GM12878 (cell line): ENCODE measurements at regions not wholly inside any gene's neighbourhood (a gene's known extent, or its start where the extent isn't known, plus 50 kb on each side); places are given as distances from the start of the nearest gene placed in this dataset.

Source experiments
- ATAC-seq: fragments of 200-7000 bp; cut with Tn5 transposase; 3 replicates; pipeline ENCODE4 v1.9.1; 2020; ENCODE audit warnings: mild to moderate bottlenecking, moderate library complexity
- BruUV-seq: library from RNA; stranded (reverse); fragments of 400-500 nt; replicated peaks from 2 replicates; lab custom pipeline; 2021; lab: Mats Ljungman, UMichigan
- CTCF ChIA-PET: fragments of 300-600 bp; sonication (Branson Sonifier 250); formaldehyde crosslinking; extraction: SDS; loops from one replicate; lab custom pipeline; 2021; ENCODE audit warnings: inconsistent platforms; lab: Yijun Ruan, JAX
- POLR2A ChIA-PET: fragments of 350-600 bp; formaldehyde crosslinking; extraction: SDS; loops from one replicate; lab custom pipeline; 2021; ENCODE audit warnings: inconsistent platforms; lab: Charles Lee
- RAD21 ChIA-PET: fragments of 300-600 bp; sonication (Branson Sonifier 250); formaldehyde crosslinking; loops from one replicate; lab custom pipeline; 2023; ENCODE audit warnings: antibody characterized with exemption; ENCODE audit not compliant: unreplicated experiment; lab: Charles Lee
- SMC1A ChIA-PET: fragments of 300-600 bp; sonication (Branson Sonifier 250); formaldehyde crosslinking; loops from one replicate; lab custom pipeline; 2023; ENCODE audit not compliant: unreplicated experiment, uncharacterized antibody; lab: Charles Lee
- DNase-seq: peaks from one replicate; pipeline ENCODE4 v3.0.0-alpha.2; 2011; ENCODE audit warnings: low read depth, low spot score
- FAIRE-seq: peaks from 3 replicates; lab custom pipeline; 2011; peaks lifted over from hg19 to GRCh38; lab: Jason Lieb, UNC
- H2AFZ ChIP-seq: 2 replicates; pipeline ENCODE4 v1.6.0; 2011; ENCODE audit warnings: low read depth, low read length, control low read depth; ENCODE audit not compliant: control insufficient read depth
- H3K27ac ChIP-seq: 2 replicates; pipeline ENCODE4 v1.5.1; 2011; ENCODE audit warnings: control low read depth; ENCODE audit not compliant: control insufficient read depth, insufficient read depth
- H3K27me3 ChIP-seq, 2 experiments: replicated peaks in 1 of 2; 2 replicates each; pipeline versions ENCODE4 v1.6.0 to v1.6.1; 2011; ENCODE audit warnings: low read length in 1 of 2; ENCODE audit not compliant: control insufficient read depth in 2 of 2, insufficient read depth in 2 of 2
- H3K36me3 ChIP-seq, 2 experiments: 2 replicates each; pipeline ENCODE4 v1.5.1; 2011; ENCODE audit warnings: low read length in 1 of 2; ENCODE audit not compliant: control insufficient read depth in 2 of 2, insufficient read depth in 2 of 2
- H3K4me1 ChIP-seq: 2 replicates; pipeline ENCODE4 v1.6.1; 2011; ENCODE audit warnings: mild to moderate bottlenecking, low read length, moderate library complexity, mixed read lengths; ENCODE audit not compliant: control insufficient read depth, insufficient read depth
- H3K4me2 ChIP-seq: 2 replicates; pipeline ENCODE4 v1.6.0; 2011; ENCODE audit warnings: control low read depth; ENCODE audit not compliant: control insufficient read depth, insufficient read depth
- H3K4me3 ChIP-seq: fragments of 200-600 bp; sonication (generic); 2 replicates; pipeline ENCODE4 v1.5.1; 2016
- H3K79me2 ChIP-seq: 2 replicates; pipeline ENCODE4 v1.6.0; 2011; ENCODE audit warnings: low read length; ENCODE audit not compliant: control insufficient read depth, insufficient read depth
- H3K9ac ChIP-seq: 2 replicates; pipeline ENCODE4 v1.8.0; 2011; ENCODE audit warnings: low read length, control low read depth, mixed read lengths; ENCODE audit not compliant: control insufficient read depth, insufficient read depth
- H3K9me3 ChIP-seq: replicated peaks from 3 replicates; pipeline ENCODE4 v1.5.1; 2011; ENCODE audit warnings: mild to moderate bottlenecking, low read length; ENCODE audit not compliant: control insufficient read depth, insufficient read depth
- H4K20me1 ChIP-seq: 2 replicates; pipeline ENCODE4 v1.6.0; 2011; ENCODE audit not compliant: control insufficient read depth, insufficient read depth
- NFYB ChIP-seq: IDR thresholded peaks from 2 replicates; pipeline ENCODE4 v1.6.1; 2011; ENCODE audit warnings: low read depth, mild to moderate bottlenecking, low read length, improper control_type of control experiment, moderate library complexity; ENCODE audit not compliant: insufficient read depth
- RFX5 ChIP-seq: IDR thresholded peaks from 2 replicates; pipeline ENCODE4 v1.6.1; 2011; ENCODE audit warnings: low read depth, low read length, improper control_type of control experiment
- WGBS: methylation state at CpG from one replicate; pipeline ENCODE4 v1.1.6; 2016; ENCODE audit warnings: low lambda C conversion rate; ENCODE audit not compliant: insufficient replicate concordance, insufficient coverage; ENCODE audit errors: missing lambda C conversion rate; 5-methylcytosine and 5-hydroxymethylcytosine counted together
- in situ Hi-C: fragments of 300-500 bp; cut with MboI; formaldehyde crosslinking; loops from 9 replicates; pipeline ENCODE4 v1.14.3; 2018; ENCODE audit warnings: mixed read lengths
- intact Hi-C: fragments of 100-400 bp; cut with micrococcal nuclease; formaldehyde crosslinking; loops from one replicate; pipeline ENCODE4 v1.14.2; 2022; ENCODE audit not compliant: unreplicated experiment
- TF ChIP-seq, protein P1 (sequence below): IDR thresholded peaks from 2 replicates; pipeline ENCODE4 v1.6.1; 2012; ENCODE audit warnings: improper control_type of control experiment, low read depth, low read length; ENCODE audit not compliant: insufficient replicate concordance
- TF ChIP-seq, protein P2 (sequence below), 3 experiments: IDR thresholded peaks in 2 of 3; conservative IDR thresholded peaks in 1 of 3; 2 replicates each; pipeline ENCODE4 v1.5.1; 2011; ENCODE audit warnings: low read depth in 3 of 3, low read length in 3 of 3, mild to moderate bottlenecking in 3 of 3, control low read depth in 2 of 3, moderate library complexity in 2 of 3, inconsistent platforms in 1 of 3, mixed read lengths in 1 of 3; ENCODE audit not compliant: control insufficient read depth in 2 of 3, insufficient read depth in 1 of 3; ENCODE audit errors: extremely low read depth in 1 of 3
- TF ChIP-seq, protein P3 (sequence below): fragments of 450-650 bp; IDR thresholded peaks from 2 replicates; pipeline ENCODE4 v1.6.1; 2017; ENCODE audit warnings: mild to moderate bottlenecking, moderate library complexity

DNA sequence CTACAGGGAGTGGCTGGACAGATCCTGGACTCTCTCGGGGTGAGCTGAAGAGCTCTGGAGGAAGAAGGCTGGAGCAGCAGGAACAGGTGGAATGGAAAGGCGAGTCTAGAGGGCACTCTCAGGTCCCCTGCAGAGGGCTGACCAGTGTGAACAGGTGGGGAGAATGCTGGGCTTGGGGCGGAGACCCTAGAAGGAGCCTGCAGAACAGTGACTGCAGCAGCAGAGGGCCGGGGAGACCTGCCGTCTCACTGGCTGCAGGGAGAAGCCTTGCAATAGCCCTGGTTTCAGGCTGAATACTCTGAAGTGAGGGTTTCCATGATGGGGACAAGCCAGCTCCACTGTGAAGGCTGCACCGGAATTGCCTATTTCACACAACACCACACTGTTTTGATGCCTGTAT is 626.7 kb upstream of the SALL3 start (continued):
- TF ChIP-seq, protein P1, sequence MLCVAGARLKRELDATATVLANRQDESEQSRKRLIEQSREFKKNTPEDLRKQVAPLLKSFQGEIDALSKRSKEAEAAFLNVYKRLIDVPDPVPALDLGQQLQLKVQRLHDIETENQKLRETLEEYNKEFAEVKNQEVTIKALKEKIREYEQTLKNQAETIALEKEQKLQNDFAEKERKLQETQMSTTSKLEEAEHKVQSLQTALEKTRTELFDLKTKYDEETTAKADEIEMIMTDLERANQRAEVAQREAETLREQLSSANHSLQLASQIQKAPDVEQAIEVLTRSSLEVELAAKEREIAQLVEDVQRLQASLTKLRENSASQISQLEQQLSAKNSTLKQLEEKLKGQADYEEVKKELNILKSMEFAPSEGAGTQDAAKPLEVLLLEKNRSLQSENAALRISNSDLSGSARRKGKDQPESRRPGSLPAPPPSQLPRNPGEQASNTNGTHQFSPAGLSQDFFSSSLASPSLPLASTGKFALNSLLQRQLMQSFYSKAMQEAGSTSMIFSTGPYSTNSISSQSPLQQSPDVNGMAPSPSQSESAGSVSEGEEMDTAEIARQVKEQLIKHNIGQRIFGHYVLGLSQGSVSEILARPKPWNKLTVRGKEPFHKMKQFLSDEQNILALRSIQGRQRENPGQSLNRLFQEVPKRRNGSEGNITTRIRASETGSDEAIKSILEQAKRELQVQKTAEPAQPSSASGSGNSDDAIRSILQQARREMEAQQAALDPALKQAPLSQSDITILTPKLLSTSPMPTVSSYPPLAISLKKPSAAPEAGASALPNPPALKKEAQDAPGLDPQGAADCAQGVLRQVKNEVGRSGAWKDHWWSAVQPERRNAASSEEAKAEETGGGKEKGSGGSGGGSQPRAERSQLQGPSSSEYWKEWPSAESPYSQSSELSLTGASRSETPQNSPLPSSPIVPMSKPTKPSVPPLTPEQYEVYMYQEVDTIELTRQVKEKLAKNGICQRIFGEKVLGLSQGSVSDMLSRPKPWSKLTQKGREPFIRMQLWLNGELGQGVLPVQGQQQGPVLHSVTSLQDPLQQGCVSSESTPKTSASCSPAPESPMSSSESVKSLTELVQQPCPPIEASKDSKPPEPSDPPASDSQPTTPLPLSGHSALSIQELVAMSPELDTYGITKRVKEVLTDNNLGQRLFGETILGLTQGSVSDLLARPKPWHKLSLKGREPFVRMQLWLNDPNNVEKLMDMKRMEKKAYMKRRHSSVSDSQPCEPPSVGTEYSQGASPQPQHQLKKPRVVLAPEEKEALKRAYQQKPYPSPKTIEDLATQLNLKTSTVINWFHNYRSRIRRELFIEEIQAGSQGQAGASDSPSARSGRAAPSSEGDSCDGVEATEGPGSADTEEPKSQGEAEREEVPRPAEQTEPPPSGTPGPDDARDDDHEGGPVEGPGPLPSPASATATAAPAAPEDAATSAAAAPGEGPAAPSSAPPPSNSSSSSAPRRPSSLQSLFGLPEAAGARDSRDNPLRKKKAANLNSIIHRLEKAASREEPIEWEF = no peak
- TF ChIP-seq, protein P2, sequence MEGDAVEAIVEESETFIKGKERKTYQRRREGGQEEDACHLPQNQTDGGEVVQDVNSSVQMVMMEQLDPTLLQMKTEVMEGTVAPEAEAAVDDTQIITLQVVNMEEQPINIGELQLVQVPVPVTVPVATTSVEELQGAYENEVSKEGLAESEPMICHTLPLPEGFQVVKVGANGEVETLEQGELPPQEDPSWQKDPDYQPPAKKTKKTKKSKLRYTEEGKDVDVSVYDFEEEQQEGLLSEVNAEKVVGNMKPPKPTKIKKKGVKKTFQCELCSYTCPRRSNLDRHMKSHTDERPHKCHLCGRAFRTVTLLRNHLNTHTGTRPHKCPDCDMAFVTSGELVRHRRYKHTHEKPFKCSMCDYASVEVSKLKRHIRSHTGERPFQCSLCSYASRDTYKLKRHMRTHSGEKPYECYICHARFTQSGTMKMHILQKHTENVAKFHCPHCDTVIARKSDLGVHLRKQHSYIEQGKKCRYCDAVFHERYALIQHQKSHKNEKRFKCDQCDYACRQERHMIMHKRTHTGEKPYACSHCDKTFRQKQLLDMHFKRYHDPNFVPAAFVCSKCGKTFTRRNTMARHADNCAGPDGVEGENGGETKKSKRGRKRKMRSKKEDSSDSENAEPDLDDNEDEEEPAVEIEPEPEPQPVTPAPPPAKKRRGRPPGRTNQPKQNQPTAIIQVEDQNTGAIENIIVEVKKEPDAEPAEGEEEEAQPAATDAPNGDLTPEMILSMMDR (IDR thresholded peaks at IDR 0.05 in 2 of 3, conservative IDR thresholded peaks at IDR 0.05 in 1 of 3; ENCODE audit: control insufficient read depth in 2 of 3, extremely low read depth in 1 of 3, insufficient read depth in 1 of 3, low read depth in 3 of 3, low read length in 3 of 3) = no peak
- TF ChIP-seq NFYB = no peak

DNA sequence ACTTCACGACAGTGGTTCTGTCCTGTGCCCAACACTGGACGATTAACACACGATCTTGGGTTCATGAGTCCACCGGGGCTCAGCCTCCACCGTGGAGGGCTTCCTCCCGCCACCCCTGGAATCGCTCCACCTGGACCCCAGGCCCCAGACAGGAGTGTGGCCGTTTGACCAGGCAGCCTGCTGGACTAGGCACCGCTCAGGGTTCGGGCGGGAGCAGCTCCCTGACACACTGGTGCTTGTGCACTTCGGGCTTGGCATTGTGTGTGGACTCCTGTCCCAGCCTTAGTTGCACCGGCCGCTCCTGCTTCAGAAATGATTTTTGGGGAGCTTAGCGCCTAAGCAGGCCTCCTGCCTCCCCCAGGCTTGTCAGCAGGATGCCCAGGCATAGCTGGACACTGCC is 617.4 kb upstream of the SALL3 start:
- CTCF ChIA-PET = no interaction called here
- WGBS = 33% methylated on average over 15 of the region's 15 CpGs

More for the DNA sequence above, 617.4 kb upstream of the SALL3 start:
- Histone ChIP-seq H3K27ac (no peak overlapping the region), H3K27me3 (no peaks in the 10 kb centered on the region), H3K4me2 (no peak overlapping the region), H3K79me2 (no peaks in the 10 kb centered on the region), H2AFZ (no peak overlapping the region), H3K4me1 (no peaks in the 10 kb centered on the region), H3K9me3 (no peaks in the 10 kb centered on the region; the same call in 2 of the 3 replicates), H3K4me3 (no peak overlapping the region), H4K20me1 (no peaks in the 10 kb centered on the region), H3K36me3 (no peaks in the 10 kb centered on the region), H3K9ac (no peak overlapping the region)
- ChIA-PET POLR2A (no interaction called here), RAD21 (no interaction called here), SMC1A (no interaction called here)
- in situ Hi-C loops = no loop called here
- BruUV-seq = no TSS peak
- ATAC-seq (no peak), DNase-seq (no peak), FAIRE-seq (no peak)
- TF ChIP-seq RFX5 = no peak
- TF ChIP-seq, protein P3, sequence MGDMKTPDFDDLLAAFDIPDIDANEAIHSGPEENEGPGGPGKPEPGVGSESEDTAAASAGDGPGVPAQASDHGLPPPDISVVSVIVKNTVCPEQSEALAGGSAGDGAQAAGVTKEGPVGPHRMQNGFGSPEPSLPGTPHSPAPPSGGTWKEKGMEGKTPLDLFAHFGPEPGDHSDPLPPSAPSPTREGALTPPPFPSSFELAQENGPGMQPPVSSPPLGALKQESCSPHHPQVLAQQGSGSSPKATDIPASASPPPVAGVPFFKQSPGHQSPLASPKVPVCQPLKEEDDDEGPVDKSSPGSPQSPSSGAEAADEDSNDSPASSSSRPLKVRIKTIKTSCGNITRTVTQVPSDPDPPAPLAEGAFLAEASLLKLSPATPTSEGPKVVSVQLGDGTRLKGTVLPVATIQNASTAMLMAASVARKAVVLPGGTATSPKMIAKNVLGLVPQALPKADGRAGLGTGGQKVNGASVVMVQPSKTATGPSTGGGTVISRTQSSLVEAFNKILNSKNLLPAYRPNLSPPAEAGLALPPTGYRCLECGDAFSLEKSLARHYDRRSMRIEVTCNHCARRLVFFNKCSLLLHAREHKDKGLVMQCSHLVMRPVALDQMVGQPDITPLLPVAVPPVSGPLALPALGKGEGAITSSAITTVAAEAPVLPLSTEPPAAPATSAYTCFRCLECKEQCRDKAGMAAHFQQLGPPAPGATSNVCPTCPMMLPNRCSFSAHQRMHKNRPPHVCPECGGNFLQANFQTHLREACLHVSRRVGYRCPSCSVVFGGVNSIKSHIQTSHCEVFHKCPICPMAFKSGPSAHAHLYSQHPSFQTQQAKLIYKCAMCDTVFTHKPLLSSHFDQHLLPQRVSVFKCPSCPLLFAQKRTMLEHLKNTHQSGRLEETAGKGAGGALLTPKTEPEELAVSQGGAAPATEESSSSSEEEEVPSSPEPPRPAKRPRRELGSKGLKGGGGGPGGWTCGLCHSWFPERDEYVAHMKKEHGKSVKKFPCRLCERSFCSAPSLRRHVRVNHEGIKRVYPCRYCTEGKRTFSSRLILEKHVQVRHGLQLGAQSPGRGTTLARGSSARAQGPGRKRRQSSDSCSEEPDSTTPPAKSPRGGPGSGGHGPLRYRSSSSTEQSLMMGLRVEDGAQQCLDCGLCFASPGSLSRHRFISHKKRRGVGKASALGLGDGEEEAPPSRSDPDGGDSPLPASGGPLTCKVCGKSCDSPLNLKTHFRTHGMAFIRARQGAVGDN = no peak
- TF ChIP-seq, protein P2 (IDR thresholded peaks at IDR 0.05 in 2 of 3, conservative IDR thresholded peaks at IDR 0.05 in 1 of 3; ENCODE audit: control insufficient read depth in 2 of 3, extremely low read depth in 1 of 3, insufficient read depth in 1 of 3, low read depth in 3 of 3, low read length in 3 of 3) = no peak
- intact Hi-C loops = no loop called here
